ENCODE measurements at regions not wholly inside any gene's neighbourhood (a gene's known extent, or its start where the extent isn't known, plus 50 kb on each side); places are given as distances from the start of the nearest gene placed in this dataset.

GRCh38 chr13:65892859-65893258, 1337.3 kb downstream of the PCDH9 start:
- intact Hi-C loops (cut with DNase I; ENCODE audit: low total_unique reads): no loop called here

GRCh38 chr13:65889368-65889767, 1340.8 kb downstream of the PCDH9 start:
- H3K27me3 ChIP-seq: no peaks in the 10 kb centered on the region
- H3K36me3 ChIP-seq: no peaks in the 10 kb centered on the region
- H3K27ac ChIP-seq: no peak overlapping the region
- no peak for DNase-seq
- H3K9me3 ChIP-seq: no peaks in the 10 kb centered on the region
- no peaks in the 10 kb centered on the region for H3K4me1 ChIP-seq
- TF ChIP-seq POLR2A (IDR thresholded peaks at IDR 0.05): no peak
- TF ChIP-seq CTCF (IDR thresholded peaks at IDR 0.05 in 4 of 5, conservative IDR thresholded peaks at IDR 0.05 in 1 of 5): no peak
- H3K4me3 ChIP-seq: no peak overlapping the region
- no peak for ATAC-seq
- intact Hi-C loops (cut with DNase I; ENCODE audit: low total_unique reads): no loop called here
- in situ Hi-C loops (cut with MboI; ENCODE audit: low sequenced_read_pairs in 4 of 4): no loop called here

More at GRCh38 chr13:65892859-65893258, 1337.3 kb downstream of the PCDH9 start:
- H3K27me3 ChIP-seq: no peaks in the 10 kb centered on the region
- H3K27ac ChIP-seq: no peak overlapping the region
- no peaks in the 10 kb centered on the region for H3K9me3 ChIP-seq
- no peak for TF ChIP-seq POLR2A (IDR thresholded peaks at IDR 0.05)
- TF ChIP-seq CTCF (IDR thresholded peaks at IDR 0.05 in 4 of 5, conservative IDR thresholded peaks at IDR 0.05 in 1 of 5): no peak
- no peaks in the 10 kb centered on the region for H3K4me1 ChIP-seq
- in situ Hi-C loops (cut with MboI; ENCODE audit: low sequenced_read_pairs in 4 of 4): no loop called here
- ATAC-seq (no peak), DNase-seq (no peak)
- no peak overlapping the region for H3K4me3 ChIP-seq
- H3K36me3 ChIP-seq: no peaks in the 10 kb centered on the region

- intact Hi-C loops (cut with DNase I; ENCODE audit: low total_unique reads): no loop called here
Observed at GRCh38 chr13:65882810-65883209, 1347.3 kb downstream of the PCDH9 start.

GRCh38 chr13:65881561-65882155, 1348.5 kb downstream of the PCDH9 start:
- Histone ChIP-seq H3K36me3 (no peaks in the 10 kb centered on the region), H3K9me3 (no peaks in the 10 kb centered on the region), H3K27ac (no peak overlapping the region), H3K27me3 (no peaks in the 10 kb centered on the region), H3K4me1 (no peaks in the 10 kb centered on the region), H3K4me3 (no peak overlapping the region)
- in situ Hi-C loops (cut with MboI; ENCODE audit: low sequenced_read_pairs in 4 of 4): no loop called here
- DNase-seq: no peak
- TF ChIP-seq CTCF (IDR thresholded peaks at IDR 0.05 in 4 of 5, conservative IDR thresholded peaks at IDR 0.05 in 1 of 5): no peak
- no peak for TF ChIP-seq POLR2A (IDR thresholded peaks at IDR 0.05)
- ATAC-seq: no peak
- intact Hi-C loops (cut with DNase I; ENCODE audit: low total_unique reads): no loop called here

More at GRCh38 chr13:65882810-65883209, 1347.3 kb downstream of the PCDH9 start:
- in situ Hi-C loops (cut with MboI; ENCODE audit: low sequenced_read_pairs in 4 of 4): no loop called here
- H3K4me1 ChIP-seq: no peaks in the 10 kb centered on the region
- TF ChIP-seq CTCF (IDR thresholded peaks at IDR 0.05 in 4 of 5, conservative IDR thresholded peaks at IDR 0.05 in 1 of 5): no peak
- no peak for TF ChIP-seq POLR2A (IDR thresholded peaks at IDR 0.05)
- H3K36me3 ChIP-seq: no peaks in the 10 kb centered on the region
- H3K9me3 ChIP-seq: no peaks in the 10 kb centered on the region
- H3K4me3 ChIP-seq: no peak overlapping the region
- no peak overlapping the region for H3K27ac ChIP-seq
- ATAC-seq: no peak
- H3K27me3 ChIP-seq: no peaks in the 10 kb centered on the region
- no peak for DNase-seq

- ATAC-seq (no peak), DNase-seq (no peak)
- Histone ChIP-seq H3K9me3 (no peaks in the 10 kb centered on the region), H3K4me3 (no peak overlapping the region), H3K36me3 (no peaks in the 10 kb centered on the region), H3K27ac (no peak overlapping the region), H3K27me3 (no peaks in the 10 kb centered on the region), H3K4me1 (no peaks in the 10 kb centered on the region)
- intact Hi-C loops (cut with DNase I; ENCODE audit: low total_unique reads) (no loop called here), in situ Hi-C loops (cut with MboI; ENCODE audit: low sequenced_read_pairs in 4 of 4) (no loop called here)
- TF ChIP-seq CTCF (IDR thresholded peaks at IDR 0.05 in 4 of 5, conservative IDR thresholded peaks at IDR 0.05 in 1 of 5) (no peak), POLR2A (IDR thresholded peaks at IDR 0.05) (no peak)
Observed at GRCh38 chr13:65875031-65875430, 1355.1 kb downstream of the PCDH9 start.

Measured in gastrocnemius medialis (tissue), 4 donors.